Activated T-cell treated with anti-CD3 and anti-CD28 coated beads for 4 hours (primary cell): ENCODE measurements at regions not wholly inside any gene's neighbourhood (a gene's known extent, or its start where the extent isn't known, plus 50 kb on each side); places are given as distances from the start of the nearest gene placed in this dataset.

Experiments
- DNase-seq: peaks from one replicate; pipeline ENCODE4 v3.0.0-alpha.2; 2020

DNA sequence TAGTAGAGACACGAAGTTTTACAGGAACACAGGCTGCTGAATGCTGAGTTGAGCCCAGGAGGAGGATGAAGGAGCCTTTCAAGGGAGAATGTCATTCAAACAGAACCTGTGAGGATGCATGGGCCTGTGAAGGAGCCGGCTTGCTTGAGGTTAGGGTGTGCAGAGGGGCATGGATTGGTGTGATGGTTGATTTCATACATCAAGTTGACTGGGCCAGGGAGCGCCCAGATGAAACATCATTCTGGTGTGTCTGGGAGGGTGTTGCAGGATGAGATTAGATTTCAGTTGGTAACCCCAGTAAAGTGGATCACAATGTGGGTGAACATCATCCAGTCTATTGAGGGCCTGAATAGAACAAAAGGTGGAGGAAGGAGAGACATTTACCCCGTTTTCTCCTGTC, 243.6 kb downstream of the EDEM1 start:
- DNase-seq = no peak

DNA sequence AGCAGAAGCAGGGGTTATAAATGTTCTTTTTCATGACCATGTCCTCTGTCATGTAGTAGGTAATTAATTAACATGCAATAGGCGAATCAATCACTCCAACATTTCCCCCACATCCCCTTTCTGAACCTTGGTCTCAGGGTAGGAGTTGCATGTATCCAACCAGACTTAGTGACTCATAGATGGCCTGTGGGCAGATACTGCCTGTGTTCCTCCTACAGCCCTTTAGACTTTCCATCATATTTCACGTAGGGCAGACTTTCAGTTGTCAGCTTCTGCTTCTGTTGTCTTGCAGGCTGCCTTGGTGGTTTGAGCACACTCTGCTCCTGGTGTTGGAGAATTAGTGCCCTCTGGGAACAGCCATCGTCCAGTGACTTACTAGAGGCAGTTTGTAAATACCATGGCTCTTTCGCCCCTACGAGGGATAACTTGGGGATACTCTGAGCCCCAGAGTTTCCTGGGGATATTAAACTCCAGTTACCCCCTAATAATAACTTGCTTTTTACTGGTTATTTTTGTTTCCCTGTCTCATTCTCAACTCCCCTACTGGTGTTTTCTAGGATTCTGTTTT, 244.4 kb downstream of the EDEM1 start:
- DNase-seq = no peak

DNA sequence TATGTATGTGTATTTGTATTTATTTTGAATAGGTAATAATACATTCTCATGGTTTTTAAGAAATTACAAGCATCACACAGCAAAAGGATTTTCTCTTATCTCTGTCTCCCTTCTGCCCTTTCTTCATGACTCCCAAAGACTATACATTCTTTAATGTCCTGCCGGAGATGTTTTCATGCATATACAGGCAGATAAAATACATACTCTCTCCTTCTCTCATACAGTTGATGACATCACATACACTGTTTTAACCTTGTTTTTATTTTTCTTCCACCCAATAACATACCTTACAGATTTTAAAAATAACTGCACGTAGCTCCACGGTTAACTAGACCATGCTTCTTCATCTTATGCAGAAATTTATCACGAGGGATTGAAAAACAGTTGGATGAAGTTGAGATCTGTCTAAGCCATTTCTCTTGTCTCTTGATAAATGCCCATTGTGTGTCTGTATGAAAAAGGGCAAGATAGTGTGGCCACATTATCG, 249.8 kb downstream of the EDEM1 start:
- no peak for DNase-seq

DNA sequence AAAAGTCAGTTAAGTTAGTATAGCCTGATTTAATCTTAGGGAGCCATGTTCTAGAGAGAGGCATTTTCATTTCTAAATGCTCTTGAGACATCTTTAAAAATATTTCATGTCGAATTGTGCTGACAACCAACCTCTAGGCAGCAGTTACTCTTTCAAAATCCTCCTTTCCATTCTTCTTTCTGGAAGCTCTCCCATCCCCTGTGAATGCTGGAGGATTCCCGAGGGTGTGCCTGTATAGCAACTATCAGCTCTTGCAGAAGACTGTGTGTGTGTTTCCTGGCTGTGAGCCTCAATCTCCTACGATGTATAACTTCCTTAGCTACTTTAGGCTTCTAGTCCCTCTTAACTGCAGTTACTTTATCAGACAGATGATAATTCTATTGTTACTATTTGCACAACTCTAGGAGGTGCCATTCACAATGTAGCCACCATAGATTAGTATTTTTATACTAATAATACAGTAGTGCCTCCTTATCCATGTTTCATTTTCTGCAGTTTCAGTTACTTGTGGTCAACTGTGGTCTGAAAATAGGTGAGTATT, 250.3 kb downstream of the EDEM1 start:
- no peak for DNase-seq

DNA sequence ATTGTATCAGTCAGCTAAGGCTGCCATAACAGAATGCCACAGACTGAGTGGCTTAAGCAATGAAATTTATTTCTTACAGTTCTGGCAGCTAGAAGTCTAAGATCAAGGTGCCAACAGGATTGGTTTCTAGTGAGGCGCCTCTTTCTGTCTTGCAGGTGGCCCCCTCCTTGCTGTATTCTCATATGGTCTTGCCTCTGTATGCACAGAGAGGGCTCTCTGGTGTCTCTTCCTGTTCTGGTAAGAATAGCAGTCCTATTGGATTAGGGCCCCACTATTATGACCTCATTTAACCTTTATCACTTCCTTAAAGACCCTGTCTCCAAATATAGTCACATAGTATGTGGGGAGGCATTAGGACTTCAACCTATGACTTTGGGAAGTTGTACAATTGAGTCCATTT, 253.9 kb downstream of the EDEM1 start:
- no peak for DNase-seq

DNA sequence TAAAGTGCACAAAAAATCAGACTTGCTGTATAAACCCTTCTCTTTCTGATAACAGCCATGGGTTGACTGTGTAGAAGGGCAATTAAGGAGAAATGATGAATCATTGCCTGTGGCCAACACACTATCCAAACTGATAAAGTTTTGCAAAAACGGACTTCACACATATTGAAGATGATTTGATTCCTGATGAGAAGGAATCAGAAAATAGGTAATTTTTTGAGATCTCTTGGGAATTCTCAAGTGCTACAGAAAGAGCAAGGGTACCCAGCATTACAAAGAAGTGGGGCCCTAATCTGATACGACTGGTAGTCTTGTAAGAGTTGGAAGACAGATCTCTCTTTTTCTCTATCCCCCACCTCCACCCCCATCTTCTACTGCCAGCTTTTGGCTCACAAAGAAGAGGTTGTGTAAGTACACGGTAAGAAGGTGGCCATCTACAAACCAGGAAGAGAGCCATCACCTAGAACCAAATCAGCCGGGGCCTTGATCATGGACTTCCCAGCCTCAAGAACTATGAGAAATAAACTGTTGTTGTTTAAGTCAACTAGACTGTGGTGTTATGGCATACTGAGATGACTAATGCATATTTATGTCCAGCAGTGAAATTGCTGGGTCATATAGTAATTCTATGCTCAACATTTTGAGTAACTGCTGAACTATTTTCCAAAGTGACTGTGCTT, 254.7 kb downstream of the EDEM1 start:
- no peak for DNase-seq

DNA sequence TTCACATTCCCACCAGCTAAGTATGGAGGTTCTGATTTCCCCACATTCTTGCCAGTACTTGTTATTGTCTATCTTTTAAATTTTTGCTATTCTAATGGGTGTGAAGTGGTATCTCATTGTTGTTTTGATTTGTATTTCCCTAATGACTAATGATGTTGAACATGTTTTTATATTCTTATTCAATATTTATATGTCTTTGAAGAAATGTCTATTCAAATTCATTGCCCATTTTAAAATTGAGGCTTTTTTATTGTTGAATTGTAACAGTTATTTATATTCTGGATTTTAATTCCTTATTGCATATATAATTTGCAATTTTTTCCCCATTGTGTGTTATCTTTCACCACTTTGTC, 255.3 kb downstream of the EDEM1 start:
- DNase-seq = no peak

DNA sequence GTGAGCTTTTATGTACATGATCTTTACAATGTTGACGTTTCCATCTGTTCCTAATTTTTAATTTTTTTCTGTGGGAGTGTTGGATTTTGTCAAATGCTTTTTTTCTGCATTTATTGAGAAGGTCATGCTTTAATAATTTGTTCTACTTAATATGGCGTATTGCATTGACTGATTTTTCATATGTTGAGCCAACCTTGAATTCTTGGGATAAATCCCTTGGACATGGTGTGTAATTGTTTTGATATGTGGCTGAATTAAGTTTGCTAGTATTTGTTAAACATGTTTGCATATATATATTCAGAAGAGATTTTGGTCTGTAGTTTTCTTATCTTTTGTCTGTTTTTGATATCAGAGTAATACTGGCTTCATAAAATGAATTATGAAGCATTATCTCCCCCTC, 256.7 kb downstream of the EDEM1 start:
- DNase-seq = no peak

DNA sequence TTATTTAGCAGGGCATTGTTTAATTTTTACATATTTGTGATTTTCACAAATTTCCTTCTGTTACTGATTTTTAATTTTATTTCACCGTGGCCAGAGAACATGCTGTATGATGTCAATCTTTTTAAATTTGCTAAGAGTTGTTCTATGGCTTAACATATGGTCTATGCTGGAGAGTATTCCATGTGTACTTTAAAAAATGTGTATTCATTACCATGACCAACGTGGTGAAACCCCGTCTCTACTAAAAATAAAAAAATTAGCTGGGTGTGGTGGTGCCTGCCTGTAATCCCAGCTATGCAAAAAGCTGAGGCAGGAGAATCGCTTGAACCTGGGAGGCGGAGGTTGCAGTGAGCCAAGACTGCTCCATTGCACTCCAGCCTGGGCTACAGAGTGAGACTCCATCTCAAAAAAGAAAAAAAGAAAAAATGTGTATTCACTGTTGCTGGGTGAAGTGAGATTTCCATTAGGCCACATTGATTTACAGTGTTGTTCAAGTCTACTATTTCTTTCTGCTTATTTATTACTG, 258.2 kb downstream of the EDEM1 start:
- DNase-seq = no peak

DNA sequence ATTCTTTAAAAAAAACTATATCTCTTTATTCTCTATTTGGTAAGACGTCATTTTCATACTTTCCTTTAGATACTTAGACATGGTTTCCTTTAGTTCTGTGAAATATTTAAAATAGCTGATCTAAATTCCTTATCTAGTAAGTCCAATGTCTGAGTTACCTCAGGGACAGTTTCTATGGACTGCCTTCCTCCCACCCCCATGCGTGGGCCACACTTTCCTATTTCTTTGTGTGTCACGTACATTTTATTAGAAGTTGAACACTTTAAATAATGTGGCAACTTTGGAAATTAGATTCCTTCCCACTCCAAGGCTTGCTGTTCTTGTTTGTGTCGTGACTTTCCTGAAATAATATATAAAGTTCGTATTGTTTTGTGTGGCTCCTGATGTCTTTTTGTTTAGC, 260.7 kb downstream of the EDEM1 start:
- DNase-seq = no peak

DNA sequence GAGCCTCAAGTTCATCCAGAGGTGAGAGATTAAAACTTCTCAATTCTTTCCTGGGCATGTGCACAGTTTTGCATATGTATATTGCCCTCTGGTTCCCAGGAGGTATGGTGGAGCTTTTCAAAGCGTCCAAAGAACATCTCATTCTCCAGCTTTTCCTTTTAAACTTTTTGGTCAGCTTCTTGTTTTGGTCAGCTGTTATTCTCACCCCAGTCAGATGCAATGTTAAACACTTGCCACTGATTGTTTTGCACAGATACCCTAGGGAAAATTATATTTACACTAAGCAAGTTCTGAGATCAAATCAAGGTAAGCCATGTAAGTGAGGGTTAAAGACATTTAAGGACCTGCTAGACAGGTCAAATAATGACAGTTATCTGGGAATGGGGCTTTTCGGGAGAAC, 261.3 kb downstream of the EDEM1 start:
- DNase-seq = no peak

DNA sequence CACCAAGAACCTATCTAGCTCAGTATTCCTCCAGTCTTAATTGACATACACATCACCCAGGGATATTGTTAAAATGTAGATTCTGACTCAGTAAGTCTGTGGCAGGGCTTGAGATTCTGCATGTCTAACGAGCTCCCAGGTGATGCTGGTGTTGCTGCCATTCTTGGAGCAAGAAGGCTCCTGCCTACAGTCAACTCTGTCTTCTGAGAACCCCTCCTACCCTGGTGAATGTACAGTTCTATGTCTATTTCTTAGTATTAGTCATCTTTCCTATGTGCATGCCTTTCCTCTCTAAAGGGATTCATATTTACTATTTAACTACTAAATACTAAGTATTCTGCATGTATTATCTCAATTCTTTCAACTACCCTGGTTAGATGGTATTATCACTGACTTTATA, 268.7 kb downstream of the EDEM1 start:
- DNase-seq = no peak

DNA sequence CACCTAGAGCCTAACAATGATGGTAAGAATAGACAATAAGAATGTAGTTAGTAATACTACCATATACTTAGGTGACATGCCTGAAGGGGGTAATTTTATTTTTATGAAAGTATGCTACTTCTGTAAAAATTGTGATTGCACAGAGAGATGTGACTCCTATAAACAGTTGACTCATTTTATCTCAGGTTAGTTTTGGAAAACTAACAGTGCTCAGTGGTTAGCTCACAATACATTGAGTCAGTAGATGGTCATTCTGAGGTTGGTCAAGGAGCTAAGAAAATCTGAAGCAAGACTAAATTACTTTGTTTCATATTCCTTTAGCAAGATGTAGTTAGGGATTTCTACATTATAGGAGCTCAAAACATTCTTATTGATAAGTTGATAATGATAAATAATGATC, 271.0 kb downstream of the EDEM1 start:
- no peak for DNase-seq

DNA sequence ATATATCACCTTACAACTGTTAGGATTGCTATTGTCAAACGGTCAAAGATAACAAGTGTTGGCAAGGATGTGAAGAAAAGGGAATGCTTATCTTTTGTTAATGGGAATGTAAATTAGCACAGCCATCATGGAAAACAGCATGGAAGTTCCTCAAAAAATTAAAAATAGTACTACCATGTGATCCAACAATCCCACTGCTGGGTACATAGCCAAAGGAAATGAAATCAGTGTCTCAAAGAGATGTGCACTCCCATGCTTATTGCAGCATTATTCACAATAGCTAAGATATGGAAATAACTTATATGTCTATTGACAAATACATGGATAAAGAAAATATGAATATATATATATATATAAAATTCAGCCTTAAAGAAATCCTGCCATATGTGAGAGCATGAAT, 274.6 kb downstream of the EDEM1 start:
- no peak for DNase-seq

DNA sequence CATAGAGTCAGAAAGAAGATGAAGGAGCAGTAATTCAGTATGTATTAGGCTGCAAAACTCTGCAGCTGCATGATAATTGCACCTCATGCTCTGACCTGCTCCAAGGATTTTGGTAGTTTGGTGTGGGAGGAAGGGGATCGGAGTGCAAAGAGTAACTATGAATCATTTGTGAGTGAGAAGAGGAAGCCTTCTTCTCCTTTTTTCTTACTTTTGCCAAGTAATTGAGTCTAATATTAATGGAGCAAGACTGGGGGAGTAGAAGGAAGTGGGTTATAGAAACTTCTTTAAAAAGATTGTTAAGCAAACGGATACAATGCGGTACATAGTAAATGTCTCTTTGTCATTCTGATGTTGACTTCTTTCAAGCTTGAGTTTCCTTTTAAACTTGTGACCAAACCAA, 276.5 kb downstream of the EDEM1 start:
- no peak for DNase-seq

DNA sequence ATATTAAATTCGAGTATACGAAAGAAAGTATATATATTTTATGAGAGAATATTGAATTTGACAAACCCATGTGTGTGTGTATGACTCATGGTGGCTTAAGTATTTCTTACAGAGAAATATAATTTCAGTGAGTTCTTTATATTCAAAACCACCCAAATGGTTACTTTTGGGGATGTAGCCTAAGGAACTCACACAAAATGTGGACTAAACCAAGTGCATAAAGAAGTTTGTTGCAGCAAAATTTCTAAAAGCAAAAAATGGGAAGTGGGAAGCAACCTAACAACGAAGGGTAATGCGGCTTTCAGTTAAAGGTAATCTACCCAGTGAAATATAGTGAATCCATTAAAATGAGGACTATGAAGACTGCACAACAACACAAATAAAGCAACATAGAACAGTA, 277.1 kb downstream of the EDEM1 start:
- DNase-seq = no peak

DNA sequence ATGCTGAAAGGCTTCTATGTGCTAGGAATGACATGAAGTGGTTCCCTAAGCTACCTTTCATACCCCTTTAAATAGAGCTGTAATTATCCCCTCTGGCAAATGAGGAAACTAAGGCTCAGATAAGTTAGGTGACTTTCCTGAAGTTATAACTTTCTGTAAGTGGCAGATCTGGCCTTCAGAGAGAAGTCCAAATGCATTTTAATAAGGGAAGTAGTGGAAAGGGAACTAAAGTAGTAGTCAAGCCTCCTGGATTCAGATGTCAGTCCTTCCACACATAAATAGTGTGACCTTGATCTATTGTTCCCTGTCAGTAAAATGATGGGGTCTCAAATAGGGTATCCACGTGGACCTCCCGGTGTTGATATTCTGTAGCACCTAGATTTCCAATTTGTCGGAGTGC, 277.7 kb downstream of the EDEM1 start:
- DNase-seq = no peak

DNA sequence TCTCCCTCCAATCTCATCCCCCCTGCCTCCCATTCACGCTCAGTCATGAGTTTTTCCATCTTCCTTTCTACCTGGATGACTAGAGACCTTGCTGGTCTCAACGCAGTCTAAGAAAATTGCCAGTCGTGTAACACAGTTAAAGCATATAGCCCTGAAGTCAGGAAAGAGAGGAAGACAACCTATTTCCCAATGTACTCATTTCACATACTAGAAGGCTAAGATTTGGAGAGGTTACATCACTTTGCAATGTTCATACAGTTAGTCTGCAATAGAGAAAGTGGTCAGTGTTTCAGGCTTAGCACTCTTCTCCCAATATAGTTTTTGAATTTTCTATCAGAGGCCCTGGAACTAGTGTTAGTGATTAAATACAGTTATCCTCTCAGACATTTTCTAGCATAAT, 278.6 kb downstream of the EDEM1 start:
- DNase-seq = no peak

DNA sequence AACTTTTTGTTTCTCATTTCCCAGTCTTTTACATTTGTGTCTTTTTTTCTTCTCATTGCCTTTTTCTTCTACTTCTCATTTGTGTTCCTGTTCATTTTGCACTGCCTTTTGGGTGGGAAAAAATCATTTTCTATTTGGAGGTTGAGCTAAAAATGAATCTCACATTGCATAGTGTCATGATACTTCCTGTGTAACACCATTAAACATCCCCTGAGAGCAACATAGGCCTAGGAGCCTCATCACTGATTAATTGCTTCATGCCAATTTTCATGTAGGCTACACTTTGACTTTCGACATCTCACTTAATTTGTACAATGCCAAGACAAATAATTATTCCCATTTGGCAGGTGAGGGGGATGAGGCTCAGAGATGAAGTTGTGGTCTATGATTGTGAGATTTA, 279.2 kb downstream of the EDEM1 start:
- no peak for DNase-seq

DNA sequence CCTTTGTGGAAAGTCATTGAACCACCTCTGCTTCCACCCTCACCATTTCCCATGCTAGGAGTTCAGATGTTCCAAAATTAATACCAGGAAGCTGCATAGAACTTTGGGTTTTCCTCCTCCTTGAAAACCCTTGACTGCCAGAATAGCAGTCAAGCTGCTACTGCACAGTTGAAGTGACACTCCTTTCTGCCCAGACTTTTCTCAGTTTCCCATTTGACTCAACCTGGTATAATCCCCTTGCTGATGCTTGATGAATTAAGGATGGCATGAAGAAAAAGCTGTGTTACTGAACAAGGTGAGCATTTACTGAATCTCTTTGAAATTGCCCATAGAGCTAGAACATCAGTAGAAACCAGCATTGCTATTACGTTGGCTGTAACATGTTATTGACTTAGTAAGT, 286.0 kb downstream of the EDEM1 start:
- DNase-seq = no peak

DNA sequence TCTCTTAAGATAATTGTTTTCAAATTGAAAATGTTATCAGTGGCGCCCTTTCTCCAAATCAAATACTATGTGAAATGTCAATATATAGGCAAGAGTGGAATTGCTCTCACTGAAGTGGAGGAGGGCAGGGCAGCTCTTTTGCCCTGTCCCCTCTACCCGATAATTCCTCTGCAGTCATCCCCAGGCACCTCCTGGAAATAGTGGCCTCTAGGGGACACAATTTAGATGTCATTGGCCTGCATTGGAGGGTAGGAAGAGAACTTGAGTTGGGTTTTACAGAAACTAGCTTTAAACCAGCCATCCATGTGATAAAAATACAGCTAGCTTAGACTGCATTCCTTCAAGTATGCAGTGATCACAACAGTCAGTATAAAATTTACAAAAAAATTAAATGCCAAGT, 288.9 kb downstream of the EDEM1 start:
- DNase-seq = no peak

DNA sequence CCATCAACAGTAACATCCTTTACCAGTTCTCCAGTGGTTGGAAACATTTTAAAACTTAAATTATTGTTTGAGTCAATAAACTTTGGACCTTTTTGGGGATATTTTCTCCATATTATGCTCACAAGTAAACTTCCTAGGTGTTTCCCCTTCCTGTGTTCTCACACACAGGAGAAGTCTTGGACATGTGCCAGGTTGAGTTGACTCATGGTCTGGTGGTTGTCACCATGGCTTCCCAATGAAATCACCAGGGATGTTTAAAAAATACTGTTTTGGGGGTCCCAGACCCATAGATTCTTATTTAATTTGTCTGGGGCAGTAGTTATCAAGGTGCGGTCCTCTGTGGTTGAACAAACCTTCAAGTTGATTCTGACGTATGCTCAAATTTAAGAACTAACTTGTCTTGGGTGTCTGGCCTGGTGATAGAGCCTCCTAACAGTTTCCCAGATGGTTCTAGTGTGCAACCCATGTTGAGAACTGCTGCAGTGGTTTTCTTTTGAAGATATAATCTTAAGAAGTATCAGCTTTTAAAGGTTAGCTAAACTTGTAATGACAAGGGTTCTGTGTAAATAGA, 291.8 kb downstream of the EDEM1 start:
- no peak for DNase-seq

DNA sequence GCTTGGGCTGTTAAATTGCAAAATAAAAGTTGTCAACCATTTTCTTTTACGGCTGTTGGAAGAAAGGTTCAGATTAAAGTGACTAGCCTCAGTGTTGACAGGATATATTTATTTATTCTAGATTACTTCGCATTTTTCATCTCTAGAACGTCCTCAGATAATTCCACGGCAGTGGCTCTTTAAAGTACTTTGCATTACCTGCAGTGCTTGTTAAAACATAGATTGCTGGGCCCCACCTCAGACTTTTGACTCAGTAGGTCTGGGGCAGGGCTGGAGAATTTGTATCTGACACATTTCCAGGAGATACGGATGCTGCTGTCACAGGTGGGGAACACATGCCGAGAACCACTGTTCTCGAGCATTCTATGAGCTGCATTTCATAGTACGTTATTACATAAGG, 292.7 kb downstream of the EDEM1 start:
- no peak for DNase-seq

DNA sequence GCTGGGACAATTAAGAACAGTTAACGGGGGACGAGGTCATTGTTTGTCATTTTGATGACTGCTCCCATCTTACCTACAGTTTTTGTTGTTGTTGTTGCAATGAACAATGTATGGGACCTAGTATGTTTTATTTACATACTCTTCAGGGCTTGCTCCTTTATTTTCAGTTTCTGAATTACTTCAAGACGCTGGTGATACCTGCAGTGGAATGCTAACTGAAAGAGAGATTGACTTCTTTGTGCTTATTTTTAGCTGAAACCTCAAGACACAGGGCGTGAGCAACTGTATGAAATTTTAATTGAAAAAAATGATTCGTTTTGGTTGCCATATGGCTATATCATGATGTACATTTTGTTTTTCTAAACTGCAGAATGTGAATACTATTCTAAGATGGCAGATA, 297.9 kb downstream of the EDEM1 start:
- no peak for DNase-seq
